ENCODE measurements at regions not wholly inside any gene's neighbourhood (a gene's known extent, or its start where the extent isn't known, plus 50 kb on each side); places are given as distances from the start of the nearest gene placed in this dataset.

GRCh38 chr21:39111931-39112550 is 71.2 kb downstream of the PSMG1 start:
- H3K9ac ChIP-seq (replicated peaks; ENCODE audit: extremely low read depth, insufficient read depth, low read length) = no peak overlapping the region
- H3K9me3 ChIP-seq (replicated peaks; ENCODE audit: control insufficient read depth, insufficient read depth, low read length) = no peaks in the 10 kb centered on the region
- no peak overlapping the region for H3K4me3 ChIP-seq (replicated peaks in 1 of 3; ENCODE audit: insufficient read depth in 1 of 3, low read depth in 1 of 3, low read length in 3 of 3)
- no peaks in the 10 kb centered on the region for H3K9me1 ChIP-seq (replicated peaks; ENCODE audit: control insufficient read depth, extremely low read depth, insufficient read depth, low read length)
- intact Hi-C loops (cut with micrococcal nuclease) = no loop called here
- no peaks in the 10 kb centered on the region for H3K36me3 ChIP-seq (ENCODE audit: control insufficient read depth in 2 of 2, extremely low read depth in 1 of 2, insufficient read depth in 2 of 2, low read length in 2 of 2)
- DNase-seq (ENCODE audit: low read depth, low spot score) (no peak), FAIRE-seq (no peak)
- no peak overlapping the region for H3K27ac ChIP-seq (ENCODE audit: insufficient read depth, low read depth, low read length)
- dilution Hi-C loops (cut with MboI; ENCODE audit: extremely low pct_ligation_motif_present, low sequenced_read_pairs) = no loop called here
- POLR2A ChIA-PET = no interaction called here
- BruUV-seq (replicated peaks) = no TSS peak
- no peaks in the 10 kb centered on the region for H4K20me1 ChIP-seq (replicated peaks; ENCODE audit: control insufficient read depth, extremely low read depth, insufficient read depth, low read length)
- no peak overlapping the region for H2AFZ ChIP-seq (ENCODE audit: low read depth, low read length)
- TF ChIP-seq FOS (IDR thresholded peaks at IDR 0.05; ENCODE audit: borderline replicate concordance, insufficient read depth, low read length) = no peak
- TF ChIP-seq GATA2 (IDR thresholded peaks at IDR 0.05; ENCODE audit: insufficient read depth, insufficient read length, low read depth, low read length) = no peak
- TF ChIP-seq POLR2A (IDR thresholded peaks at IDR 0.05; ENCODE audit: low read depth, low read length) = no peak
- no peak for TF ChIP-seq JUN (IDR thresholded peaks at IDR 0.05; ENCODE audit: borderline replicate concordance, insufficient read depth, insufficient read length, low read depth)
- no peak for TF ChIP-seq POLR2AphosphoS5 (IDR thresholded peaks at IDR 0.05; ENCODE audit: insufficient read depth, low read depth, low read length)
- TF ChIP-seq MAX (IDR thresholded peaks at IDR 0.05; ENCODE audit: insufficient read depth, insufficient read length) = no peak
- TF ChIP-seq EZH2 (IDR thresholded peaks at IDR 0.05; ENCODE audit: borderline replicate concordance, low read depth, low read length, severe bottlenecking) = no peak
- no peak for TF ChIP-seq CTCF (IDR thresholded peaks at IDR 0.05; ENCODE audit: extremely low read depth in 1 of 2, insufficient read depth in 1 of 2, low read depth in 1 of 2, low read length in 2 of 2)
- TF ChIP-seq MYC (IDR thresholded peaks at IDR 0.05; ENCODE audit: low read depth, low read length) = no peak
- CTCF ChIA-PET = no interaction called here
- H3K79me2 ChIP-seq (ENCODE audit: control insufficient read depth, insufficient read depth, low read length) = no peaks in the 10 kb centered on the region
- no peak overlapping the region for H3K4me2 ChIP-seq (ENCODE audit: insufficient read depth, low read length)
- H3K4me1 ChIP-seq (ENCODE audit: control insufficient read depth, extremely low read depth, insufficient read depth, low read length) = no peaks in the 10 kb centered on the region
- H3K27me3 ChIP-seq (ENCODE audit: control insufficient read depth in 2 of 2, insufficient read depth in 2 of 2, low read length in 2 of 2) = no peaks in the 10 kb centered on the region

Measured in endothelial cell of umbilical vein (primary cell).